Mesothelial cell of epicardium (in vitro differentiated cells): ENCODE measurements at regions not wholly inside any gene's neighbourhood (a gene's known extent, or its start where the extent isn't known, plus 50 kb on each side); places are given as distances from the start of the nearest gene placed in this dataset.

ENCODE experiments used
- DNase-seq, 2 experiments: peaks; one replicate each; pipeline ENCODE4 v3.0.0; 2021; ENCODE audit warnings: low spot score in 2 of 2; ENCODE audit not compliant: unreplicated experiment in 2 of 2
- H3K27ac Mint-ChIP-seq: 2 replicates; pipeline ENCODE4 v1.8.0; 2021; ENCODE audit warnings: mixed read lengths
- H3K27me3 Mint-ChIP-seq: 2 replicates; pipeline ENCODE4 v1.8.0; 2021; ENCODE audit warnings: low read depth, mixed read lengths
- H3K36me3 Mint-ChIP-seq: 2 replicates; pipeline ENCODE4 v1.8.0; 2021; ENCODE audit warnings: mixed read lengths
- H3K4me1 Mint-ChIP-seq: 2 replicates; pipeline ENCODE4 v1.8.0; 2021; ENCODE audit warnings: mixed read lengths
- H3K4me3 Mint-ChIP-seq: 2 replicates; pipeline ENCODE4 v1.8.0; 2021; ENCODE audit warnings: mild to moderate bottlenecking, moderate library complexity, mixed read lengths
- H3K9me3 Mint-ChIP-seq: 2 replicates; pipeline ENCODE4 v1.8.0; 2021; ENCODE audit warnings: mixed read lengths
- CTCF ChIP-seq: fragments of 200-600 bp; sonication (generic); IDR thresholded peaks from one replicate; pipeline ENCODE4 v1.5.0; 2021; ENCODE audit warnings: antibody characterized with exemption; ENCODE audit not compliant: unreplicated experiment

- peaks cover 3% of the 10 kb centered on the region for H3K9me3 Mint-ChIP-seq
- H3K4me3 Mint-ChIP-seq: no peak overlapping the region
- TF ChIP-seq CTCF: no peak
- no peak for DNase-seq
- H3K27me3 Mint-ChIP-seq: no peaks in the 10 kb centered on the region
- no peaks in the 10 kb centered on the region for H3K36me3 Mint-ChIP-seq
- H3K4me1 Mint-ChIP-seq: peaks cover 12% of the 10 kb centered on the region
- H3K27ac Mint-ChIP-seq: no peak overlapping the region
Observed at GRCh38 chr14:101284711-101285110, 276.6 kb upstream of the DIO3 start.

- DNase-seq: no peak
- Mint-ChIP-seq H3K27ac (no peak overlapping the region), H3K36me3 (no peaks in the 10 kb centered on the region), H3K4me1 (peaks cover 12% of the 10 kb centered on the region), H3K4me3 (no peak overlapping the region), H3K27me3 (no peaks in the 10 kb centered on the region), H3K9me3 (no peaks in the 10 kb centered on the region)
- TF ChIP-seq CTCF: no peak
Observed at GRCh38 chr14:101286271-101287018, 274.9 kb upstream of the DIO3 start.

- peaks cover 12% of the 10 kb centered on the region for H3K4me1 Mint-ChIP-seq
- H3K4me3 Mint-ChIP-seq: no peak overlapping the region
- H3K27me3 Mint-ChIP-seq: no peaks in the 10 kb centered on the region
- no peak overlapping the region for H3K27ac Mint-ChIP-seq
- no peaks in the 10 kb centered on the region for H3K36me3 Mint-ChIP-seq
- no peak for DNase-seq
- no peaks in the 10 kb centered on the region for H3K9me3 Mint-ChIP-seq
- no peak for TF ChIP-seq CTCF
Observed at GRCh38 chr14:101288436-101289229, 272.7 kb upstream of the DIO3 start.

- H3K9me3 Mint-ChIP-seq: peaks cover 1% of the 10 kb centered on the region
- H3K4me1 Mint-ChIP-seq: peaks cover 12% of the 10 kb centered on the region
- no peak for DNase-seq
- no peaks in the 10 kb centered on the region for H3K36me3 Mint-ChIP-seq
- H3K4me3 Mint-ChIP-seq: no peak overlapping the region
- no peak for TF ChIP-seq CTCF
- H3K27me3 Mint-ChIP-seq: no peaks in the 10 kb centered on the region
- no peak overlapping the region for H3K27ac Mint-ChIP-seq
Observed at GRCh38 chr14:101289230-101289690, 272.0 kb upstream of the DIO3 start.

DNA sequence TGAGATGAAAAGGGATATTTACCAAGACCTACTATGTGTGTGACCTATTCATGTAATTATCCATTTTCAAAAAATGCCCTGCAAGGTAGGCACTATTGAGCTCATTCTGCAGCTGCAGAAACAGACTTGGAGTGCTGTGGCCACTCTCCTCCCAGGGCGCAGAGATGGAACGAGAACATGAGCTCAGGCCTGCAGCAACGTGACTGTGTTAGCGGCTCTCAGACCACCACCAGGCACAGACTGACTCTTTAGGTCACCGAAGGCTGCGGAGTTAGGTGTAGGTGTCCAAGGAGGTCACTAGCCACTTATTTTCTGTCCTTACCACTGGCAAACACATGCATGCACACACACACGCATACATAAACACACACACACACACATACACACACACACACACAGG is 271.4 kb upstream of the DIO3 start:
- H3K36me3 Mint-ChIP-seq: no peaks in the 10 kb centered on the region
- H3K9me3 Mint-ChIP-seq: peaks cover 6% of the 10 kb centered on the region
- no peak overlapping the region for H3K4me3 Mint-ChIP-seq
- TF ChIP-seq CTCF: no peak
- H3K27ac Mint-ChIP-seq: no peak overlapping the region
- peaks cover 12% of the 10 kb centered on the region for H3K4me1 Mint-ChIP-seq
- H3K27me3 Mint-ChIP-seq: no peaks in the 10 kb centered on the region
- no peak for DNase-seq
